ENCODE measurements at regions not wholly inside any gene's neighbourhood (a gene's known extent, or its start where the extent isn't known, plus 50 kb on each side); places are given as distances from the start of the nearest gene placed in this dataset.

DNA sequence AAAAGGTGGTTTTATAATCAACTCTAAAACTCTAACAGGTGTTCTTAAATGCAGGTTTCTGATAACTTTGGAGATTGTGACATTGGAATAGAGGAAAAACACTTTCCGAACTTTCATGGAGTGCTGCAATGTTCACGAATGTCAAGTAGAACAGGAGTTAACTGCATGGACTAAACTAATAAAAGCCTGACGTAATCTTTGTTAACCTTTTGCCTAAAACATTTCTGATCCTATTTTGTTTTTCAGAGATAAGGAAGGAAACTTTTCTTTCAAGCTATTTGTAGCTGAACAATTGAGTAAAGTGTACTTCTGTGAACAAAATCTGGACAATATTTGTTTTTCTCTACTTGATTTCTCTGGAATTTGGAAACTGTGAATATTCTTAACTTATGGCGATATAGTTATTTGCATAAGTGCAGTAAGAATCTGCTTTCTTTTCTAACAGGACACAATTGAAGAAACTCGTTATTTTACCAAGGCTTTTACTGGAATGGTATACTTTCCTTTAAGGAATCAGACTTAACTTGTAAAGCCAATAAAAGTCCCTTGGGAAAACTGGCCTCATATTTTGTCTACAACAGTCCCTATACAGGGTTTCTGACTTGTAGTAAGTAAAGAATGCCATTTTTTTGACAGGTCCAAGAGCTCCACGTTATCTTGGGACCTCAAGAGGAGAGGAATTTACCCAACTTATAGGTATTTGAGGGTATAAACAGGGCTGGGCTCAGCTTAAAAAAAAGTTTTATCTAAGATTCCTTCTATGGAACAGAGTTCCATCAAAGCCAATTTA, 154.7 kb downstream of the NXNL2 start:
- TF ChIP-seq CTCF (IDR thresholded peaks at IDR 0.05) (no peak), POLR2A (IDR thresholded peaks at IDR 0.05) (no peak)
